ENCODE measurements at regions not wholly inside any gene's neighbourhood (a gene's known extent, or its start where the extent isn't known, plus 50 kb on each side); places are given as distances from the start of the nearest gene placed in this dataset.

- TF ChIP-seq CTCF (IDR thresholded peaks at IDR 0.05; ENCODE audit: low read depth, low read length, missing control alignments), result no peak
These were observed 264.5 kb upstream of the MEX3C start for GRCh38 chr18:51461956-51462355.

GRCh38 chr18:51463483-51464136 is 266.1 kb upstream of the MEX3C start:
- no peak overlapping the region for H3K27ac ChIP-seq
- in situ Hi-C loops (cut with HindIII; ENCODE audit: low pct_ligation_motif_present, low sequenced_read_pairs), result no loop called here
- TF ChIP-seq CTCF (IDR thresholded peaks at IDR 0.05; ENCODE audit: low read depth, low read length, missing control alignments), result no peak
- DNase-seq, result no peak
- no peaks in the 10 kb centered on the region for H3K27me3 ChIP-seq (replicated peaks)
- no peak overlapping the region for H3K4me3 ChIP-seq (ENCODE audit: low read depth, low read length)
- H3K36me3 ChIP-seq (replicated peaks), result no peaks in the 10 kb centered on the region

More at GRCh38 chr18:51461956-51462355, 264.5 kb upstream of the MEX3C start:
- no peaks in the 10 kb centered on the region for H3K27me3 ChIP-seq (replicated peaks)
- in situ Hi-C loops (cut with HindIII; ENCODE audit: low pct_ligation_motif_present, low sequenced_read_pairs), result no loop called here
- no peak overlapping the region for H3K4me3 ChIP-seq (ENCODE audit: low read depth, low read length)
- no peak for DNase-seq
- H3K36me3 ChIP-seq (replicated peaks), result no peaks in the 10 kb centered on the region
- H3K27ac ChIP-seq, result no peak overlapping the region

- H3K36me3 ChIP-seq (replicated peaks), result no peaks in the 10 kb centered on the region
- TF ChIP-seq CTCF (IDR thresholded peaks at IDR 0.05; ENCODE audit: low read depth, low read length, missing control alignments), result no peak
- DNase-seq, result no peak
- no peak overlapping the region for H3K4me3 ChIP-seq (ENCODE audit: low read depth, low read length)
- H3K27me3 ChIP-seq (replicated peaks), result no peaks in the 10 kb centered on the region
- in situ Hi-C loops (cut with HindIII; ENCODE audit: low pct_ligation_motif_present, low sequenced_read_pairs), result no loop called here
- no peak overlapping the region for H3K27ac ChIP-seq
These were observed 281.4 kb upstream of the MEX3C start for GRCh38 chr18:51478908-51479307.

GRCh38 chr18:51479736-51480135 is 282.3 kb upstream of the MEX3C start:
- in situ Hi-C loops (cut with HindIII; ENCODE audit: low pct_ligation_motif_present, low sequenced_read_pairs), result no loop called here
- no peak for DNase-seq
- H3K4me3 ChIP-seq (ENCODE audit: low read depth, low read length), result no peak overlapping the region
- TF ChIP-seq CTCF (IDR thresholded peaks at IDR 0.05; ENCODE audit: low read depth, low read length, missing control alignments), result no peak
- no peaks in the 10 kb centered on the region for H3K36me3 ChIP-seq (replicated peaks)
- no peak overlapping the region for H3K27ac ChIP-seq
- H3K27me3 ChIP-seq (replicated peaks), result no peaks in the 10 kb centered on the region

GRCh38 chr18:51480407-51481261 is 283.2 kb upstream of the MEX3C start:
- no peaks in the 10 kb centered on the region for H3K36me3 ChIP-seq (replicated peaks)
- H3K4me3 ChIP-seq (ENCODE audit: low read depth, low read length), result no peak overlapping the region
- H3K27me3 ChIP-seq (replicated peaks), result no peaks in the 10 kb centered on the region
- TF ChIP-seq CTCF (IDR thresholded peaks at IDR 0.05; ENCODE audit: low read depth, low read length, missing control alignments), result no peak
- in situ Hi-C loops (cut with HindIII; ENCODE audit: low pct_ligation_motif_present, low sequenced_read_pairs), result no loop called here
- no peak for DNase-seq
- H3K27ac ChIP-seq, result no peak overlapping the region

All from brain microvascular endothelial cell (primary cell).